Neuronal stem cell (in vitro differentiated cells): ENCODE measurements at regions not wholly inside any gene's neighbourhood (a gene's known extent, or its start where the extent isn't known, plus 50 kb on each side); places are given as distances from the start of the nearest gene placed in this dataset.

ENCODE experiments used
- DNase-seq: peaks from one replicate; pipeline ENCODE4 v3.0.0-alpha.2; 2013; ENCODE audit warnings: low spot score
- H2AFZ ChIP-seq: one replicate; pipeline ENCODE4 v1.6.1; 2013; ENCODE audit warnings: mild to moderate bottlenecking, low read length, inconsistent platforms
- H2AK5ac ChIP-seq: 2 replicates; pipeline ENCODE4 v1.6.1; 2013; ENCODE audit warnings: low read depth, mild to moderate bottlenecking, inconsistent platforms, low read length, moderate library complexity, mixed read lengths
- H2BK120ac ChIP-seq: 2 replicates; pipeline ENCODE4 v1.6.1; 2013; ENCODE audit warnings: low read depth, mild to moderate bottlenecking, inconsistent platforms, low read length, moderate library complexity, mixed read lengths
- H2BK12ac ChIP-seq: one replicate; pipeline ENCODE4 v1.6.1; 2013; ENCODE audit warnings: low read length, inconsistent platforms
- H2BK15ac ChIP-seq: 2 replicates; pipeline ENCODE4 v1.6.1; 2013; ENCODE audit warnings: mild to moderate bottlenecking, low read length, inconsistent platforms, mixed read lengths
- H2BK5ac ChIP-seq: one replicate; pipeline ENCODE4 v1.6.1; 2013; ENCODE audit warnings: inconsistent platforms, mild to moderate bottlenecking, low read length, moderate library complexity
- H3K14ac ChIP-seq: one replicate; pipeline ENCODE4 v1.6.1; 2013; ENCODE audit warnings: low read length, inconsistent platforms
- H3K18ac ChIP-seq: 2 replicates; pipeline ENCODE4 v1.6.1; 2013; ENCODE audit warnings: low read length, inconsistent platforms
- H3K23ac ChIP-seq: 2 replicates; pipeline ENCODE4 v1.6.1; 2013; ENCODE audit warnings: low read depth, mild to moderate bottlenecking, mixed read lengths, low read length, inconsistent platforms; ENCODE audit not compliant: poor library complexity
- H3K27ac ChIP-seq: replicated peaks from 3 replicates; pipeline ENCODE4 v1.5.1; 2013; ENCODE audit warnings: low read length, inconsistent platforms
- H3K27me3 ChIP-seq, 3 experiments: 2 replicates each; pipeline ENCODE4 v1.6.1; 2013; ENCODE audit warnings: low read length in 3 of 3, mild to moderate bottlenecking in 2 of 3, inconsistent platforms in 1 of 3, low read depth in 1 of 3, mixed read lengths in 1 of 3, moderate library complexity in 1 of 3; ENCODE audit not compliant: control insufficient read depth in 3 of 3, insufficient read depth in 3 of 3
- H3K36me3 ChIP-seq, 2 donors: replicated peaks in 1 of 2; 2 replicates each; pipeline ENCODE4 v1.6.1; 2013; ENCODE audit warnings: low read length in 2 of 2; ENCODE audit not compliant: control insufficient read depth in 2 of 2, insufficient read depth in 2 of 2
- H3K4ac ChIP-seq: 2 replicates; pipeline ENCODE4 v1.6.1; 2013; ENCODE audit warnings: inconsistent platforms, mild to moderate bottlenecking, low read length, moderate library complexity
- H3K4me1 ChIP-seq, 2 donors: 1 replicate in 1 of 2; 2 replicates in 1 of 2; pipeline ENCODE4 v1.6.1; 2013; ENCODE audit warnings: low read length in 2 of 2, low read depth in 1 of 2; ENCODE audit not compliant: control insufficient read depth in 2 of 2, insufficient read depth in 1 of 2
- H3K4me2 ChIP-seq: one replicate; pipeline ENCODE4 v1.6.1; 2013; ENCODE audit warnings: mild to moderate bottlenecking, low read length, inconsistent platforms; ENCODE audit not compliant: insufficient read depth, poor library complexity, severe bottlenecking
- H3K4me3 ChIP-seq, 2 donors: 2 replicates each; pipeline ENCODE4 v1.5.1; 2013; ENCODE audit warnings: low read length in 2 of 2, mild to moderate bottlenecking in 2 of 2, inconsistent platforms in 1 of 2, moderate library complexity in 1 of 2
- H3K79me1 ChIP-seq: one replicate; pipeline ENCODE4 v1.6.1; 2013; ENCODE audit warnings: low read depth, mild to moderate bottlenecking, inconsistent platforms, low read length, moderate library complexity
- H3K9ac ChIP-seq: one replicate; pipeline ENCODE4 v1.6.1; 2013; ENCODE audit warnings: mild to moderate bottlenecking, low read depth, low read length, inconsistent platforms; ENCODE audit not compliant: poor library complexity
- H3K9me3 ChIP-seq, 2 donors: replicated peaks in 1 of 2; 2 replicates each; pipeline versions ENCODE3 to v1.6.1; 2013; ENCODE audit warnings: low read length in 2 of 2, mild to moderate bottlenecking in 2 of 2, inconsistent platforms in 1 of 2, low read depth in 1 of 2, mixed read lengths in 1 of 2, moderate library complexity in 1 of 2; ENCODE audit not compliant: control insufficient read depth in 2 of 2, insufficient read depth in 1 of 2
- H4K8ac ChIP-seq: one replicate; pipeline ENCODE4 v1.6.1; 2013; ENCODE audit warnings: low read depth, mild to moderate bottlenecking, inconsistent platforms, low read length, moderate library complexity
- H4K91ac ChIP-seq: one replicate; pipeline ENCODE4 v1.6.1; 2013; ENCODE audit warnings: low read length, low read depth, mild to moderate bottlenecking, inconsistent platforms; ENCODE audit not compliant: poor library complexity
- WGBS, 2 donors: extraction: QIAGEN DNeasy Blood & Tissue Kit; methylation state at CpG; one replicate each; pipeline ENCODE4 v1.1.7; 2013; ENCODE audit warnings: missing lambda C conversion rate in 2 of 2, mixed read lengths in 1 of 2; ENCODE audit not compliant: insufficient read length in 2 of 2, insufficient replicate concordance in 1 of 2; ENCODE audit errors: extremely low coverage in 2 of 2; 5-methylcytosine and 5-hydroxymethylcytosine counted together

DNA sequence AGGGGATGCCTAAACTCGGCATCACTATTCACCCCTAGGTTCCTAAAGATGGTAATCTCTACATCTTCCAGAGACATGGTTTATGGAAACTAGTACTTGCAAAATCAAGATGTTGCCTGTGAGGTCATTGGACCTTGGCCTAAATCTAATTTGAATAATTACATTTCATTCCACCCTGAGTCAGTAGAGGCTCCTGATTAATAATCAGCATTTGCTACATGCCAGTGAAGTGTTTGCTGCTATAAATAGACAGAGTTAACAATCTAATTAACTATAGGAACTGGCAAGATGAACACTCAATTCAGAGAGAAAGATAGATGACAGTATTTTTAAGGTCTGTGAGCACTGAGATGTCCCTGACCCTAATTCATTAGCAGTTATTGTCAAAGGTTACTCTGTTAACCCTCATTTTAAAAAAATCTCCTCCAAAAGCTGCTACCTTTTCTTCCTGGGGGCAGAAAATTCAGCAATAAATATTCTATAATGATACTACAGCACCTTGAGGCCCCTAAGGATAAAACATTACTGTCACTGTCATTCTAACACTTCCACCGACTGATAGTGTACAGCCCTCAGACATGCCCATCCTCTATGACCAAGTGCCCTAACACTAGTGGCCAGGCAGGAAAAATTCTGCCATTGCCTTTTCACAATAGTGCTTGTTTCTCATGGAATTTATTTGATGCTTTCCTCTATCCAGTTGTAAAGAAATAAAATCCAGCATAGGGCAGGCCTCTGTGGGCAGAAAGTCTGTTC is 65.7 kb upstream of the CCDC196 start:
- Histone ChIP-seq H3K27me3 (no peaks in the 10 kb centered on the region), H3K4me2 (no peak overlapping the region), H3K36me3 (no peaks in the 10 kb centered on the region), H4K8ac (no peak overlapping the region), H3K23ac (no peak overlapping the region), H2AK5ac (no peak overlapping the region), H4K91ac (no peak overlapping the region), H3K9me3 (no peaks in the 10 kb centered on the region), H3K4me3 (no peak overlapping the region), H2BK120ac (no peak overlapping the region), H3K27ac (no peak overlapping the region), H2BK5ac (no peak overlapping the region), H3K18ac (no peak overlapping the region), H2BK15ac (no peak overlapping the region), H2AFZ (no peak overlapping the region), H3K4ac (no peak overlapping the region), H3K79me1 (no peaks in the 10 kb centered on the region), H2BK12ac (no peak overlapping the region), H3K9ac (no peak overlapping the region), H3K14ac (no peak overlapping the region), H3K4me1 (no peaks in the 10 kb centered on the region)
- DNase-seq, result no peak
- WGBS, 2 donors, result no CpG with 5 or more reads among the region's 2 CpGs

- Histone ChIP-seq H4K8ac (no peak overlapping the region), H3K9me3 (no peaks in the 10 kb centered on the region), H4K91ac (no peak overlapping the region), H3K14ac (no peak overlapping the region), H3K27me3 (no peaks in the 10 kb centered on the region), H3K4ac (no peak overlapping the region), H3K4me2 (no peak overlapping the region), H3K36me3 (no peaks in the 10 kb centered on the region), H3K4me3 (no peak overlapping the region), H2AFZ (no peak overlapping the region), H3K27ac (no peak overlapping the region), H3K23ac (no peak overlapping the region), H2BK12ac (no peak overlapping the region), H2BK120ac (no peak overlapping the region), H2BK15ac (no peak overlapping the region), H3K9ac (no peak overlapping the region), H3K18ac (no peak overlapping the region), H3K4me1 (no peaks in the 10 kb centered on the region), H3K79me1 (no peaks in the 10 kb centered on the region), H2AK5ac (no peak overlapping the region), H2BK5ac (no peak overlapping the region)
- WGBS, 2 donors, result no CpG with 5 or more reads among the region's 6 CpGs
- DNase-seq, result no peak
These were observed 63.9 kb upstream of the CCDC196 start for GRCh38 chr14:66421990-66422946.

DNA sequence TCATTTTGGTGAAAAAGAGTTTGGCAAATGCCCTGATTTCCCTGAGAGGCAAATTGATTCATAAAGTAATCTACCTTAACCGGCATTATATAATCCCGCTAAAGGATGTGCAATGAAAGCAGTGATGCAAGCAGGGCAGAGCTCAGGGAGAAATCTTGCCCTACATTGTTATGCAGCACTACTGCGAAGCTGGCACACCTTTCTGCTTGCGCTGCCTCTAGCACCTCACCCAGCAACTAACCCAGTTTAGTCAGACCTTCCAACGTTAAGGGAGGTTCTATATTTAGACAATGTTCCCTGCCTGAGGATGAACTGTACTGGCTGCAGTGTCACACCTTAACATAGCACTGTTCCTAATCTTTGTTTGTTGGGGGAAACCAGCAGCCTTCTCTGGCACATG is 60.8 kb upstream of the CCDC196 start:
- Histone ChIP-seq H3K4me2 (no peak overlapping the region), H3K36me3 (no peaks in the 10 kb centered on the region), H2BK120ac (no peak overlapping the region), H4K8ac (no peak overlapping the region), H3K9ac (no peak overlapping the region), H3K4ac (no peak overlapping the region), H3K79me1 (no peaks in the 10 kb centered on the region), H3K4me1 (no peaks in the 10 kb centered on the region), H3K14ac (no peak overlapping the region), H4K91ac (no peak overlapping the region), H2BK15ac (no peak overlapping the region), H2AK5ac (no peak overlapping the region), H2BK5ac (no peak overlapping the region), H3K23ac (no peak overlapping the region), H3K4me3 (no peak overlapping the region), H3K9me3 (no peaks in the 10 kb centered on the region), H2AFZ (no peak overlapping the region), H2BK12ac (no peak overlapping the region), H3K27me3 (no peaks in the 10 kb centered on the region), H3K27ac (no peak overlapping the region), H3K18ac (no peak overlapping the region)
- WGBS, 2 donors, result no CpG with 5 or more reads among the region's 5 CpGs
- no peak for DNase-seq

DNA sequence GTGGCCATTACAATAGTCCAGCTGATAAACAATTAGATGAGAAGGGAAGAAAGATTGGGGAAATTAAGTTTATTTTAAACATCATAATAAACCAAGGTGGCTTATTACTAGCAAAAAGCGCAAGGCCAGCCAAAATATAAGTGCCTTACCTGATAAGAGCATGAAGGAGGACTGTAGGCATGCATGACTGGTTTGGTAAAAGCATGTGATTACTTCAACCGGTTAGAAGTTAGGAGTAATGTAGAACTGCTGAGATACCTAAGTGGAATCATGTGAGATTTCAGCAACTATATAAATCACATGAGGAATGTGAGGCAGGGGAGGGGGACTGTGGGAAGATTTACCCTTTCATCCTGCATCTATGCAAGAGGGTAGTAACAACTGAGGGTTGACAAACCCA is 59.7 kb upstream of the CCDC196 start:
- no peak overlapping the region for H3K4ac ChIP-seq
- no peak overlapping the region for H2BK120ac ChIP-seq
- DNase-seq, result no peak
- no peak overlapping the region for H3K9ac ChIP-seq
- H3K27me3 ChIP-seq, result no peaks in the 10 kb centered on the region
- no peaks in the 10 kb centered on the region for H3K79me1 ChIP-seq
- no peak overlapping the region for H2BK12ac ChIP-seq
- no peak overlapping the region for H3K4me2 ChIP-seq
- no peaks in the 10 kb centered on the region for H3K36me3 ChIP-seq
- no peak overlapping the region for H3K27ac ChIP-seq
- no peak overlapping the region for H2BK15ac ChIP-seq
- no peaks in the 10 kb centered on the region for H3K9me3 ChIP-seq
- no peak overlapping the region for H2BK5ac ChIP-seq
- WGBS, 2 donors, result no CpG with 5 or more reads among the region's 2 CpGs
- H4K8ac ChIP-seq, result no peak overlapping the region
- no peaks in the 10 kb centered on the region for H3K4me1 ChIP-seq
- H2AK5ac ChIP-seq, result no peak overlapping the region
- no peak overlapping the region for H2AFZ ChIP-seq
- no peak overlapping the region for H3K14ac ChIP-seq
- H3K4me3 ChIP-seq, result no peak overlapping the region
- H4K91ac ChIP-seq, result no peak overlapping the region
- no peak overlapping the region for H3K23ac ChIP-seq
- H3K18ac ChIP-seq, result no peak overlapping the region
